ENCODE measurements at regions not wholly inside any gene's neighbourhood (a gene's known extent, or its start where the extent isn't known, plus 50 kb on each side); places are given as distances from the start of the nearest gene placed in this dataset.

GRCh38 chr17:62913991-62914570, 52.0 kb upstream of the TANC2 start:
- in situ Hi-C loops (cut with HindIII; ENCODE audit: low pct_unique_long_range_greater_than_20kb, low sequenced_read_pairs): no loop called here
- BruUV-seq (replicated peaks): no TSS peak
- Histone ChIP-seq H3K27me3 (ENCODE audit: control insufficient read depth, insufficient read depth, low read length) (no peaks in the 10 kb centered on the region), H3K27ac (ENCODE audit: low read length) (no peak overlapping the region), H3K36me3 (ENCODE audit: control insufficient read depth, insufficient read depth, low read length) (no peaks in the 10 kb centered on the region), H3K4me3 (ENCODE audit: low read depth in 2 of 2, low read length in 2 of 2) (no peak overlapping the region), H3K9me3 (ENCODE audit: control insufficient read depth, insufficient read depth, low read depth, low read length) (no peaks in the 10 kb centered on the region), H3K4me1 (ENCODE audit: control insufficient read depth, insufficient read depth, low read length) (no peaks in the 10 kb centered on the region)
- TF ChIP-seq REST (IDR thresholded peaks at IDR 0.05; ENCODE audit: insufficient read depth in 1 of 2, low read depth in 2 of 2, low read length in 1 of 2) (no peak), SIN3A (IDR thresholded peaks at IDR 0.05; ENCODE audit: borderline replicate concordance, insufficient read depth, low read depth, low read length) (no peak), CTCF (IDR thresholded peaks at IDR 0.05) (no peak), TCF7L2 (IDR thresholded peaks at IDR 0.05; ENCODE audit: low read depth, low read length) (no peak), POLR2AphosphoS5 (IDR thresholded peaks at IDR 0.05; ENCODE audit: low read depth, low read length) (no peak)
- DNase-seq (ENCODE audit: low read depth, low spot score) (no peak), ATAC-seq (no peak)
- intact Hi-C loops (cut with micrococcal nuclease; ENCODE audit: unreplicated experiment): no loop called here
- ChIA-PET CTCF (interaction anchor here (0.5 kb wide), 1 partner anchor 30 kb away, joined by 11 read pairs; no protein-coding TSS in a partner anchor), POLR2A (interaction anchor here (0.6 kb wide), 1 partner anchor 15 kb away, joined by 5 read pairs; no protein-coding TSS in a partner anchor)

- no peak overlapping the region for H3K4me3 ChIP-seq (ENCODE audit: low read depth in 2 of 2, low read length in 2 of 2)
- no peak for TF ChIP-seq POLR2AphosphoS5 (IDR thresholded peaks at IDR 0.05; ENCODE audit: low read depth, low read length)
- no peak for TF ChIP-seq CTCF (IDR thresholded peaks at IDR 0.05)
- no peak for TF ChIP-seq REST (IDR thresholded peaks at IDR 0.05; ENCODE audit: insufficient read depth in 1 of 2, low read depth in 2 of 2, low read length in 1 of 2)
- TF ChIP-seq TCF7L2 (IDR thresholded peaks at IDR 0.05; ENCODE audit: low read depth, low read length): no peak
- TF ChIP-seq SIN3A (IDR thresholded peaks at IDR 0.05; ENCODE audit: borderline replicate concordance, insufficient read depth, low read depth, low read length): no peak
- no peaks in the 10 kb centered on the region for H3K4me1 ChIP-seq (ENCODE audit: control insufficient read depth, insufficient read depth, low read length)
- DNase-seq (ENCODE audit: low read depth, low spot score) (no peak), ATAC-seq (no peak)
- POLR2A ChIA-PET: no interaction called here
- CTCF ChIA-PET: no interaction called here
- H3K27ac ChIP-seq (ENCODE audit: low read length): no peak overlapping the region
- H3K27me3 ChIP-seq (ENCODE audit: control insufficient read depth, insufficient read depth, low read length): no peaks in the 10 kb centered on the region
- BruUV-seq (replicated peaks): no TSS peak
- H3K36me3 ChIP-seq (ENCODE audit: control insufficient read depth, insufficient read depth, low read length): no peaks in the 10 kb centered on the region
- H3K9me3 ChIP-seq (ENCODE audit: control insufficient read depth, insufficient read depth, low read depth, low read length): no peaks in the 10 kb centered on the region
- intact Hi-C loops (cut with micrococcal nuclease; ENCODE audit: unreplicated experiment): no loop called here
- in situ Hi-C loops (cut with HindIII; ENCODE audit: low pct_unique_long_range_greater_than_20kb, low sequenced_read_pairs): no loop called here
These were observed 53.7 kb upstream of the TANC2 start for GRCh38 chr17:62912363-62912762.
